Upper lobe of left lung (tissue), 4 donors: ENCODE measurements at regions not wholly inside any gene's neighbourhood (a gene's known extent, or its start where the extent isn't known, plus 50 kb on each side); places are given as distances from the start of the nearest gene placed in this dataset.

Experiments
- CTCF ChIP-seq, 6 experiments: fragments of 450-650 bp in 4 of 6; fragments of 200-600 bp in 2 of 6; sonication (generic) in 2 of 6; IDR thresholded peaks; one replicate each; pipeline ENCODE4 v1.5.1; 2016 to 2019; ENCODE audit warnings: antibody characterized with exemption in 6 of 6
- POLR2A ChIP-seq, 4 donors: fragments of 450-650 bp; IDR thresholded peaks; one replicate each; pipeline ENCODE4 v1.5.1; 2016 to 2017; ENCODE audit warnings: antibody characterized with exemption in 4 of 4, mild to moderate bottlenecking in 2 of 4
- POLR2AphosphoS5 ChIP-seq, 2 donors: sonication (generic); formaldehyde crosslinking; IDR thresholded peaks; one replicate each; pipeline ENCODE4 v1.5.1; 2017; ENCODE audit warnings: antibody characterized with exemption in 2 of 2

DNA sequence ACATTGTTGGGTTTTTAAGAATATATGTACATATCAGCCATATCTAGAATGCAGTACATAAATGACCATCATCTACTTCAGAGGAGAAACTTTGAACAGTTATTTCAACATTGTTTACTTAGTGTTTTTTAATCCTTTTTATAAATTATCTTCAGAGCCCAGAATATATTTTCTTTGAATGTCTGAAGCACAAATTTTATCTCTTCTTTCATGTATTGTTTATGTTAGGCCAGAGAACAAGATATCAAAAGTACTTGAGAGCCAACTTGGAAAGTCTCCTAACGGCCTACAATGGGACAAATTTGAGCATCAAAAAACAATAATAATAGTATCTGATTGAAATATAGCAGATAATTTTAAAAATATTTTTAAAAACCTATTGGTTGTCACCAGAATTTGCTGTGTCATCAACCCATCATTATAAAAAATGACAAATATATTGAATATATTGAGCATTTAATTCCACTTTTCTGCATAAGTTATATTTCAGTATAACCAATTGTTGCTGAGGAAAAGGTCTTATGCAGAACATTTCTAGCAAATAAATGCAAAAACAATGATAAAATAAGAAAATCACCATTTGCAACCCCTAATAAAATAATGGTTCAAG is 67.5 kb upstream of the CCNG1 start:
- TF ChIP-seq POLR2A (IDR thresholded peaks at IDR 0.05) = no peak
- no peak for TF ChIP-seq POLR2AphosphoS5 (IDR thresholded peaks at IDR 0.05)
- TF ChIP-seq CTCF (IDR thresholded peaks at IDR 0.05) = no peak
